Transverse colon (tissue), 4 donors: ENCODE measurements at regions not wholly inside any gene's neighbourhood (a gene's known extent, or its start where the extent isn't known, plus 50 kb on each side); places are given as distances from the start of the nearest gene placed in this dataset.

Source experiments
- DNase-seq: peaks from one replicate; pipeline ENCODE4 v3.0.0-alpha.2; 2019
- H3K27ac ChIP-seq, 4 donors: fragments of 200-600 bp; sonication (generic); 2 replicates each; pipeline ENCODE4 v1.5.1; 2016 to 2018; ENCODE audit warnings: inconsistent platforms in 4 of 4
- H3K27me3 ChIP-seq: fragments of 200-600 bp; sonication (generic); 2 replicates; pipeline ENCODE4 v1.5.1; 2017; ENCODE audit warnings: inconsistent platforms
- H3K36me3 ChIP-seq, 4 donors: fragments of 200-600 bp; sonication (generic); 2 replicates each; pipeline ENCODE4 v1.5.1; 2017 to 2019; ENCODE audit warnings: inconsistent platforms in 4 of 4
- H3K4me1 ChIP-seq, 4 donors: fragments of 200-600 bp; sonication (generic); 2 replicates each; pipeline ENCODE4 v1.5.1; 2017 to 2020; ENCODE audit warnings: inconsistent platforms in 4 of 4
- H3K4me3 ChIP-seq, 4 donors: fragments of 200-600 bp; sonication (generic); 1 replicate in 1 of 4; 2 replicates in 3 of 4; pipeline versions ENCODE4 v1.5.1 to v1.6.1; 2017 to 2019; ENCODE audit warnings: inconsistent platforms in 4 of 4
- H3K9me3 ChIP-seq, 2 donors: fragments of 200-600 bp; sonication (generic); 2 replicates each; pipeline ENCODE4 v1.5.1; 2017 to 2019; ENCODE audit warnings: inconsistent platforms in 2 of 2
- EP300 ChIP-seq: sonication (generic); formaldehyde crosslinking; IDR thresholded peaks from one replicate; pipeline ENCODE4 v1.6.1; 2017; ENCODE audit warnings: antibody characterized with exemption, low read depth
- POLR2A ChIP-seq: fragments of 450-650 bp; IDR thresholded peaks from one replicate; pipeline ENCODE4 v1.6.1; 2016; ENCODE audit warnings: antibody characterized with exemption, mild to moderate bottlenecking, moderate library complexity
- POLR2AphosphoS5 ChIP-seq, 3 donors: sonication (generic); formaldehyde crosslinking; IDR thresholded peaks; one replicate each; pipeline ENCODE4 v1.6.1; 2016; ENCODE audit warnings: antibody characterized with exemption in 3 of 3
- WGBS, 2 donors: methylation state at CpG; one replicate each; pipeline ENCODE4 v1.1.5; 2018; ENCODE audit warnings: low coverage in 1 of 2; 5-methylcytosine and 5-hydroxymethylcytosine counted together
- in situ Hi-C, 4 donors: fragments of 200-750 bp; cut with MboI; loops; one replicate each; pipeline versions ENCODE4 v1.15.0 to v1.15.1; 2017; ENCODE audit warnings: low sequenced_read_pairs in 3 of 4, low pct_ligation_motif_present in 1 of 4, low pct_unique_long_range_greater_than_20kb in 1 of 4
- intact Hi-C: fragments of 100-400 bp; cut with DNase I; formaldehyde crosslinking; loops from one replicate; pipeline ENCODE4 v1.15.1; 2023; ENCODE audit warnings: low total_unique reads
- TF ChIP-seq, protein P1 (sequence below), 5 experiments: fragments of 200-600 bp in 3 of 5; fragments of 450-650 bp in 2 of 5; sonication (generic) in 3 of 5; IDR thresholded peaks; 1 replicate in 2 of 5; 2 replicates in 3 of 5; pipeline ENCODE4 v1.5.1; 2016 to 2017; ENCODE audit warnings: antibody characterized with exemption in 5 of 5, inconsistent platforms in 3 of 5, mild to moderate bottlenecking in 2 of 5, moderate library complexity in 1 of 5

DNA sequence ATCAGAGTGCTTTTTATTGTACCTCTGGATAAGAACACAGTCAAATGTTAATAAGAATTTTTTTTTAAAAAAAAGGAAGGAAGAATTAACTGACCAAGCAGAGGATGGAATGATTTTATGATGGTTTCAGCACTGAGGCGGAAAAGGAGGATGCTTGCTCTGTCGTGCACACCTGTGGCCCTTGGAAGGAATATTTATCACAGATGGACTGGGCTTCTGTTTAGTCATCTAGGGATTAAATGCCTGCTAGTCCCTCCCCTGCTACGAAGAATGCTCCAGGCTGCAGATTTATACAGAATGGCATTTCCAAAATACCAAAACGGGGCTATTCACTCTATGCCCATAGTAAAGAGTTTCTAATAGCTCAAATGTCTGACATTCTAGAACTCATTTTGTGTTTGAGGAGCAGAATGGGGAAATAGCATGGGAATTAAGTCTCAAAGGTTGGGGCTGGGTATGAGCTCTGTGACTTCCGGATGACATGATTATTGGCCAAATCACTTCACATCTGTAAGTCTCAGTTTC is 92.8 kb upstream of the BCL6 start:
- no peaks in the 10 kb centered on the region for H3K4me1 ChIP-seq
- intact Hi-C loops (no loop called here), in situ Hi-C loops (no loop called here)
- H3K27me3 ChIP-seq = no peaks in the 10 kb centered on the region
- no peak overlapping the region for H3K4me3 ChIP-seq
- no peaks in the 10 kb centered on the region for H3K9me3 ChIP-seq
- no peak for TF ChIP-seq POLR2A
- TF ChIP-seq POLR2AphosphoS5 (IDR thresholded peaks at IDR 0.05) = no peak
- TF ChIP-seq EP300 = no peak
- TF ChIP-seq, protein P1, sequence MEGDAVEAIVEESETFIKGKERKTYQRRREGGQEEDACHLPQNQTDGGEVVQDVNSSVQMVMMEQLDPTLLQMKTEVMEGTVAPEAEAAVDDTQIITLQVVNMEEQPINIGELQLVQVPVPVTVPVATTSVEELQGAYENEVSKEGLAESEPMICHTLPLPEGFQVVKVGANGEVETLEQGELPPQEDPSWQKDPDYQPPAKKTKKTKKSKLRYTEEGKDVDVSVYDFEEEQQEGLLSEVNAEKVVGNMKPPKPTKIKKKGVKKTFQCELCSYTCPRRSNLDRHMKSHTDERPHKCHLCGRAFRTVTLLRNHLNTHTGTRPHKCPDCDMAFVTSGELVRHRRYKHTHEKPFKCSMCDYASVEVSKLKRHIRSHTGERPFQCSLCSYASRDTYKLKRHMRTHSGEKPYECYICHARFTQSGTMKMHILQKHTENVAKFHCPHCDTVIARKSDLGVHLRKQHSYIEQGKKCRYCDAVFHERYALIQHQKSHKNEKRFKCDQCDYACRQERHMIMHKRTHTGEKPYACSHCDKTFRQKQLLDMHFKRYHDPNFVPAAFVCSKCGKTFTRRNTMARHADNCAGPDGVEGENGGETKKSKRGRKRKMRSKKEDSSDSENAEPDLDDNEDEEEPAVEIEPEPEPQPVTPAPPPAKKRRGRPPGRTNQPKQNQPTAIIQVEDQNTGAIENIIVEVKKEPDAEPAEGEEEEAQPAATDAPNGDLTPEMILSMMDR (IDR thresholded peaks at IDR 0.05) = no peak
- H3K27ac ChIP-seq = no peak overlapping the region
- no peaks in the 10 kb centered on the region for H3K36me3 ChIP-seq
- no peak for DNase-seq
- 85 to 86% methylated on average over 3 to 5 of the region's 5 CpGs for WGBS, 2 donors

DNA sequence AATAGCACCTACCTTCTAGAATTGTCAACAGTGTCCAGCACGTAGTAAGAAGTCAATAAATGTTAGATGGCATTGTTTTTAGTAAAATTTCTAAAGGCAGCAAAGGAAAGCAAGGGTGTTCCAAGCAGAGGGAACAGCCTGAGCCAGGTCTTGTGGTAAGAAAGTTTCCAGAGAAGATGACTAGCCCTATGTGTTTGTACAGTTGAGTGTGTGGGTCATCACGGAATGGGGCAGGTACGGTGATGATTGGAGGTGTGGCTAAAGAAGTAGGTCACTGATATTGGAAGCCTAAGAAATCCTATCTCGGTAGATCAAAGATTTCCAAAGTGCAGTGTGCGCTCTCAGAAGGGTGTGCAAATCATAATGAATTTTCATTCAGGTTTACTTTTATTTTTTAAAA is 94.2 kb upstream of the BCL6 start:
- no peak overlapping the region for H3K27ac ChIP-seq
- in situ Hi-C loops = no loop called here
- no peaks in the 10 kb centered on the region for H3K27me3 ChIP-seq
- no peak for DNase-seq
- intact Hi-C loops = no loop called here
- no peak overlapping the region for H3K4me3 ChIP-seq
- no peaks in the 10 kb centered on the region for H3K4me1 ChIP-seq
- WGBS, 2 donors = 85% methylated on average over 5 of the region's 5 CpGs
- TF ChIP-seq, protein P1 (IDR thresholded peaks at IDR 0.05) = no peak
- TF ChIP-seq POLR2A (no peak), POLR2AphosphoS5 (IDR thresholded peaks at IDR 0.05) (no peak), EP300 (no peak)
- no peaks in the 10 kb centered on the region for H3K9me3 ChIP-seq
- no peaks in the 10 kb centered on the region for H3K36me3 ChIP-seq

DNA sequence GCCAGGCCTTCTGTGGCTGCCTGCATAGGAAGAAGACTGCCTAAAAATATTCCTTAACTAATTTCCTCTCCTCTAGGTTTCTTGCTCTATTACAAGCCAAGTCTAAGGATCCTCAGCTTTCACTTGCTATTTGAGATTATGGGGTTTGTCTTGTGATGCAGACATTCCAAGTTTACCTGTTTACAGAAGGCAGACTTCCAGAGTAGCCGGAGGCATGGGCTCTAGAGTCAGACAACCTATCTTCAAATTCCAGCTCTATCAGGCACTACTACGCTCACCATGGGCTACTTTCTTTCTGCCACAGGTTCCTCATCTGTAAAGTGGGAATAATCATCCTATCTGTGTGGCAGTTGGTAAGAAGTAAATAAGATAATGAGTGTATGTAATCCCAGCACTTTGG is 95.6 kb upstream of the BCL6 start:
- no peak for TF ChIP-seq EP300
- H3K4me1 ChIP-seq = no peaks in the 10 kb centered on the region
- no peak for DNase-seq
- H3K27me3 ChIP-seq = no peaks in the 10 kb centered on the region
- in situ Hi-C loops (no loop called here), intact Hi-C loops (no loop called here)
- 88 to 91% methylated on average over 1 to 2 of the region's 2 CpGs for WGBS, 2 donors
- no peaks in the 10 kb centered on the region for H3K36me3 ChIP-seq
- no peaks in the 10 kb centered on the region for H3K9me3 ChIP-seq
- H3K27ac ChIP-seq = no peak overlapping the region
- no peak overlapping the region for H3K4me3 ChIP-seq

DNA sequence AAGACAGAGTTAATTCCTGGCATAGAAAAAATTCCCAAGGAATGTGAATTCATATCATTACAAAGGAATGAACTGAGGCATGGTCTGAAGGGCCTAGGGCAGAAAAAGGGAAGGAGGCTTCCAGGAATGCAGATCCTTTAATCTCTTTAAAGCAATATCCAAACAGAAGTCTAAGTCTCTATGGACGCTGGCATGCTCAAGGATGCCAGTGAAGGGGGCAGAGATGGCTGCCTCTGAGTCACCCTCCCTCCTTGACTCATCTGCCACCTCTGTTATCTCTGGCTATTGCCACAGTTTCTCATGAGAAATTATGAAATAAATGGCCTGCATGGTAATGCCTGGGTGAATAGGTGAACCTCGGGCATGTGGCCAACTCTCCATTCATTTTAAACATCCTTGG is 96.3 kb upstream of the BCL6 start:
- in situ Hi-C loops (no loop called here), intact Hi-C loops (no loop called here)
- no peak for DNase-seq
- TF ChIP-seq EP300 (no peak), POLR2AphosphoS5 (IDR thresholded peaks at IDR 0.05) (no peak), POLR2A (no peak)
- TF ChIP-seq, protein P1 (IDR thresholded peaks at IDR 0.05) = no peak
- Histone ChIP-seq H3K9me3 (no peaks in the 10 kb centered on the region), H3K27ac (no peak overlapping the region), H3K27me3 (no peaks in the 10 kb centered on the region), H3K4me3 (no peak overlapping the region), H3K36me3 (no peaks in the 10 kb centered on the region), H3K4me1 (no peaks in the 10 kb centered on the region)
- 73 to 77% methylated on average over 2 of the region's 2 CpGs for WGBS, 2 donors

DNA sequence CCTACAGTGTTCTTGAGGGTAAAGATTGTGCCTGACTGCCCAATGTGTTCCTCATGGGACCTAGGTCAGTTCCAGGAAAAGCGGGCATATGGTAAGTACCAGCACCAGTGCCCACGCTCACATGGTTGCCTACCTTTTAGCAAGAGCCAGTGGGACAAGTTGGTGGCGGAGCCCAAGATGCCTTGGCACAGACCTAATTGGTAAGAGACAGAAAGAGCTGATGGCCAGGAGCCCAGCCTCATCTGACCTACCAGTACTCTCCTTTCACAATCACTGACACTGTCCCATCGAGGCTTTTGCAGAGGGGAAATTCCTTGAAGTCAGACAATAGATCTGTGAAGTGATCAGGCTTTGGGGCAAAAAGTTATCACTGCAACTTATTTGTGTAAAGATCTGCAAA is 98.4 kb upstream of the BCL6 start:
- Histone ChIP-seq H3K9me3 (no peaks in the 10 kb centered on the region), H3K27ac (no peak overlapping the region), H3K36me3 (no peaks in the 10 kb centered on the region), H3K4me1 (no peaks in the 10 kb centered on the region), H3K27me3 (no peaks in the 10 kb centered on the region), H3K4me3 (no peak overlapping the region)
- 94% methylated on average over 4 of the region's 4 CpGs; no CpG with 5 or more reads in 1 of the 2 donors for WGBS, 2 donors
- in situ Hi-C loops (no loop called here), intact Hi-C loops (no loop called here)
- TF ChIP-seq POLR2A (no peak), POLR2AphosphoS5 (IDR thresholded peaks at IDR 0.05) (no peak), EP300 (no peak)
- TF ChIP-seq, protein P1 (IDR thresholded peaks at IDR 0.05) = no peak
- DNase-seq = no peak
